Kidney glomerular epithelial cell (primary cell): ENCODE measurements at regions not wholly inside any gene's neighbourhood (a gene's known extent, or its start where the extent isn't known, plus 50 kb on each side); places are given as distances from the start of the nearest gene placed in this dataset.

Source experiments
- DNase-seq: peaks from one replicate; lab custom pipeline; 2025; lab: John Stamatoyannopoulos, UW

GRCh38 chr10:78619896-78620295 lies 448.9 kb upstream of the ZMIZ1 start:
- no peak for DNase-seq

- no peak for DNase-seq
Measured at GRCh38 chr10:78620985-78621799, 447.6 kb upstream of the ZMIZ1 start.

- peak; percentile 62 for DNase-seq
Measured at GRCh38 chr10:78623578-78624215, 445.1 kb upstream of the ZMIZ1 start.

GRCh38 chr10:78624791-78625190 lies 444.0 kb upstream of the ZMIZ1 start:
- DNase-seq: no peak

- no peak for DNase-seq
Measured at GRCh38 chr10:78626471-78626870, 442.3 kb upstream of the ZMIZ1 start.

- no peak for DNase-seq
Measured at GRCh38 chr10:78627254-78627795, 441.4 kb upstream of the ZMIZ1 start.

GRCh38 chr10:78628976-78629375 lies 439.8 kb upstream of the ZMIZ1 start:
- DNase-seq: no peak

- DNase-seq: no peak
Measured at GRCh38 chr10:78629773-78630172, 439.0 kb upstream of the ZMIZ1 start.

- DNase-seq: no peak
Measured at GRCh38 chr10:78630944-78631838, 437.6 kb upstream of the ZMIZ1 start.

GRCh38 chr10:78634389-78634815 lies 434.4 kb upstream of the ZMIZ1 start:
- peak; percentile 40 for DNase-seq

- peak; percentile 23 for DNase-seq
Measured at GRCh38 chr10:78634835-78635234, 433.9 kb upstream of the ZMIZ1 start.

- DNase-seq: no peak
Measured at GRCh38 chr10:78639629-78640028, 429.1 kb upstream of the ZMIZ1 start.

GRCh38 chr10:78640796-78641636 lies 427.8 kb upstream of the ZMIZ1 start:
- no peak for DNase-seq

- DNase-seq: no peak
Measured at GRCh38 chr10:78641693-78642092, 427.1 kb upstream of the ZMIZ1 start.

- no peak for DNase-seq
Measured at GRCh38 chr10:78642269-78642816, 426.4 kb upstream of the ZMIZ1 start.

- DNase-seq: no peak
Measured at GRCh38 chr10:78643513-78643912, 425.3 kb upstream of the ZMIZ1 start.

GRCh38 chr10:78644550-78644949 lies 424.2 kb upstream of the ZMIZ1 start:
- no peak for DNase-seq

- DNase-seq: no peak
Measured at GRCh38 chr10:78645169-78645686, 423.5 kb upstream of the ZMIZ1 start.

- DNase-seq: no peak
Measured at GRCh38 chr10:78645975-78646374, 422.8 kb upstream of the ZMIZ1 start.

- no peak for DNase-seq
Measured at GRCh38 chr10:78648256-78648860, 420.4 kb upstream of the ZMIZ1 start.
